GM12872 (cell line): ENCODE measurements at regions not wholly inside any gene's neighbourhood (a gene's known extent, or its start where the extent isn't known, plus 50 kb on each side); places are given as distances from the start of the nearest gene placed in this dataset.
A peak's percentile ranks its signal among the peaks of the same experiment; 100 is the strongest.

ENCODE experiments used
- CTCF ChIP-seq: IDR thresholded peaks from 3 replicates; pipeline ENCODE4 v1.5.1; 2011; ENCODE audit warnings: low read depth, mild to moderate bottlenecking, low read length, moderate library complexity; ENCODE audit not compliant: insufficient read depth

- no peak for TF ChIP-seq CTCF
Measured at GRCh38 chr9:14442956-14443355, 129.0 kb upstream of the NFIB start.

DNA sequence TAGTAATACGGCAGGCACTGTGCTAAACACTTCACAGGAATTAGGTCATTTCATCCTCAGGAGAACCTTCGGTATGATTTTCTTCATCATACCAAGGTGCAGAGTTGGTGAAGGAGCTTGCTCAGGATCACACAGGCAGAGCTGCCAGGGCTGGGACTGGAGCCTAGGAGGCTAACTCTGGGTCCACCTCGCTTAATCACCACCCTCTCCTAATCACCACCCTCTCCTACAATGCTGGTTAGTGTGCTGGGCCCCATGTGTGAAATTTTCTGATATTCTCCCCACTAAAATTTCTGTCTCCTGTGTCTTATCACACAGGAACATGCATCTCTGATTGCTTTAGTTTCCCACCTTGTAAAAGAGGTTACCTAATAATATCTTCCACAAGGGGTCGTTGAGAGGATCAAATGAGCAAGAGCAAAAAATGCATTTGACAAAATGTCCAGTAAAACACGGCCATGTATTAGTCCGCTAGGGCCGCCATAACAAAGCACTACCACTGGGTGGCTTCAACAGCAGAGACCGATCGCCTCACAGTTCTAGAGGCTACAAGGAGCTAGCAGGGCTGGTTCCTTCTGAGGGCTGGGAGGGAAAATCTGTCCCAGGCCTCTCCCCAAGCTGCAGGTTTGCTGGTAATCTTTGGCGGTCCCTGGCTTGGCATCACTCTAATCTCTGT is 128.2 kb upstream of the NFIB start:
- peak; percentile 55 for TF ChIP-seq CTCF

- TF ChIP-seq CTCF = no peak
Measured at GRCh38 chr9:14441115-14441514, 127.2 kb upstream of the NFIB start.

DNA sequence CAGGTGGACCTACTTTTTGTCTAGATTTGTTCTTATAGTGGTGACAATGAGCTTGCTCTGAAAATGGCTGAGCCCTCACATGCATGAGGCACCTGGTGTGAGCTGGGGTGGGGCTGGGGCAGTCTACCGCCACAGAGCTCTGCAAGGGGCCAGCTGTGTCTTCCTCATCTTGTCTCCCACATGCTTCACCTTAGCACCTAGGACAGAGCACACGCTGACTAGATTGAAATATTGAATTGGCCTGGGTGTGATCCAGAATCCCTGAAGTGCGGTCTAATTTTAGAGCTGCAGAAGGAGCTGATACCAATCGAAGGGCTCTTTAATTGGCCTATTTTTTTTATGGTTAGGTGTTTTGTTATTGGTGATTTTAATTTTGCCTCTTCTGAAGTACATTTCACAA is 126.1 kb upstream of the NFIB start:
- no peak for TF ChIP-seq CTCF

- no peak for TF ChIP-seq CTCF
Measured at GRCh38 chr9:14439555-14439954, 125.6 kb upstream of the NFIB start.

DNA sequence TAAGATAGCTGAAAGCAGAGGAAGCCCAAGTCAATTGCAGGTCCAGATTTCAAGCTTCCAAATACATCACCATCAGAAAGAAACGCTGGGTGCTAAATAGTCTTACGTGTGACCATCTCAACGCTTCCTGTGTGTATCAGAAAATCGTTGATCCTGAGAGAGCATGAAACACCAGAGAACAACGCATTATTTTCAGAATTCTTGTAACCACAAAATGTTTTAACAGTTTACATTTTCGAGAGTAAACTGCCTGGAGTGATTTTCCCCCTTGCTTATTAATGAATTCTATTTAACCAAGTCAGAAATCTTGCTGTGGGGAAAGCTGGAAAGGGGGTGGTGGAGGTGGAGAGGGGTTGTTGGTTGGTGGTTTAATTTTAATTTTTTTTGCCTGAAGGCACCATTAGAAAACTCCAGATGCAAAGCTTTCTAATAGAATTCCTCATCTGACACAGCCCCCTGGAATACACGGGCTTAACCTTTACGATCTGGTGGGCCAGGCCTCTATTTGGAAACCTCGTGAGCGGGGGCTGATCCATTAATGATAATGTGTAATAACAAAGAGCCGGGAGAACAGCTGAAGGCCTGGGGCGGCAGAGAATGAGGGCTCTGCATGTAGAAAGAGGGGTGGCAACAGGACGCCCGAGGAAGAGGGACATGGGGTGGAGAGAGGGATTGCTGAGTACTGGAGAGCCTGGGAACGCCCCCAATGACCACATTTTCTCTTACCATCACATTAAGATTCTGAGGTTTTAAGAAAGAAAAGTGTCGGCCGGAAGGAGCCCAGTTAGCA is 124.5 kb upstream of the NFIB start:
- no peak for TF ChIP-seq CTCF

GRCh38 chr9:14437354-14438231 is 123.7 kb upstream of the NFIB start:
- TF ChIP-seq CTCF = no peak
